HG03196 (cell line): ENCODE measurements at regions not wholly inside any gene's neighbourhood (a gene's known extent, or its start where the extent isn't known, plus 50 kb on each side); places are given as distances from the start of the nearest gene placed in this dataset.
A peak's percentile ranks its signal among the peaks of the same experiment; 100 is the strongest.

Experiments
- ATAC-seq: cut with Tn5 transposase; IDR thresholded peaks from one replicate; pipeline ENCODE4 v1.9.1; 2021; ENCODE audit not compliant: unreplicated experiment

- no peak for ATAC-seq
Measured at GRCh38 chr4:26020083-26020668, 106.2 kb downstream of the SMIM20 start.

GRCh38 chr4:26020881-26021280 is 106.9 kb downstream of the SMIM20 start:
- no peak for ATAC-seq

- no peak for ATAC-seq
Measured at GRCh38 chr4:26021417-26022345, 107.7 kb downstream of the SMIM20 start.

GRCh38 chr4:26022346-26023202 is 108.6 kb downstream of the SMIM20 start:
- ATAC-seq, result no peak

GRCh38 chr4:26023203-26023972 is 109.4 kb downstream of the SMIM20 start:
- ATAC-seq, result no peak

GRCh38 chr4:26024079-26024478 is 110.1 kb downstream of the SMIM20 start:
- ATAC-seq, result no peak

- ATAC-seq, result no peak
Measured at GRCh38 chr4:26028133-26028792, 114.2 kb downstream of the SMIM20 start.

- ATAC-seq, result peak; percentile 72
Measured at GRCh38 chr4:26028793-26029567, 115.0 kb downstream of the SMIM20 start.

GRCh38 chr4:26029568-26030131 is 115.6 kb downstream of the SMIM20 start:
- no peak for ATAC-seq

- no peak for ATAC-seq
Measured at GRCh38 chr4:26030260-26030667, 116.2 kb downstream of the SMIM20 start.

- ATAC-seq, result no peak
Measured at GRCh38 chr4:26030780-26031179, 116.8 kb downstream of the SMIM20 start.

- no peak for ATAC-seq
Measured at GRCh38 chr4:26031704-26032103, 117.7 kb downstream of the SMIM20 start.

GRCh38 chr4:26032142-26032541 is 118.1 kb downstream of the SMIM20 start:
- no peak for ATAC-seq

- no peak for ATAC-seq
Measured at GRCh38 chr4:26032630-26033317, 118.8 kb downstream of the SMIM20 start.

GRCh38 chr4:26033389-26033788 is 119.4 kb downstream of the SMIM20 start:
- ATAC-seq, result no peak

- ATAC-seq, result no peak
Measured at GRCh38 chr4:26034849-26035248, 120.8 kb downstream of the SMIM20 start.

- no peak for ATAC-seq
Measured at GRCh38 chr4:26035921-26036320, 121.9 kb downstream of the SMIM20 start.

GRCh38 chr4:26039639-26040359 is 125.8 kb downstream of the SMIM20 start:
- ATAC-seq, result no peak
